ENCODE measurements at regions not wholly inside any gene's neighbourhood (a gene's known extent, or its start where the extent isn't known, plus 50 kb on each side); places are given as distances from the start of the nearest gene placed in this dataset.
"Not testable (repeated sequence)": the region's sequence is repeated elsewhere in the genome, so short reads cannot be mapped to it uniquely, and the experiment has no call there.

DNA sequence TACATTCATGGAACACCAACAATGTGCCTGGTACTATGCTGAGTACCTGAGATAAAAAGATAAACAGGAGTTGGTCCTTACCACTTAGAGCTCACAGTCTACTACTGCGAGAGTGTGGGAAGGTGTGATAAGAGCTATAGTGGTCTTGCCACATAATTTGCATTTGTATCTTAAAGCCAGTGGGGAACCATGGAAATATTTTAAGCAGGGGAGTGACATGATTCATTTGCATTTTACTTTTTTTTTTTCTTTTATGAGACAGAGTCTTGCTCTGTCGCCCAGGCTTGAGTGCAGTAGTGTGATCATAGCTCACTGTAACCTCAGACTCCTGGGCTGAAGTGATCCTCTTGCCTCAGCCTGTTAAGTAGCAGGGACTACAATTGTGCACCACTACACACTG, 53.6 kb downstream of the SRGAP2 start:
- DNase-seq: not testable (repeated sequence)

DNA sequence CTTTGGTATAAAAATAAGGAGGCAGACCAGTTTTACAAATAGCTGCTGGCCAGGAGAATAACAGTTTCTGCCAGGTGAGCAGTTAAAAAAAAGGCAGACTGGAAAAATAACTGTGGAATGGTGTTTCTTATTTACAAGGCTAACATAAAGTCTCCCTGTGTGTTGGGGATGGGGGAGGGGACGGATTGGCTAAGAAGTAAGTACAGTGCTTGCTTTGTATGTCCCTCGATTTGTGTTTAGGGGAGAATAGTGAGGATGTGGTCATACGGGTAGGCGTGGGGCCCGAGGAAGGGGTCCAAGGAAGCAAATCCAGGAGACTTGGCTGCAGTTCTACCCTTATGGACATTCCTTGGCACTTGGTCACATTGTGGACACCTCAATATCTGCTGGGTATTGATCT, 58.1 kb downstream of the SRGAP2 start:
- DNase-seq: not testable (repeated sequence)

DNA sequence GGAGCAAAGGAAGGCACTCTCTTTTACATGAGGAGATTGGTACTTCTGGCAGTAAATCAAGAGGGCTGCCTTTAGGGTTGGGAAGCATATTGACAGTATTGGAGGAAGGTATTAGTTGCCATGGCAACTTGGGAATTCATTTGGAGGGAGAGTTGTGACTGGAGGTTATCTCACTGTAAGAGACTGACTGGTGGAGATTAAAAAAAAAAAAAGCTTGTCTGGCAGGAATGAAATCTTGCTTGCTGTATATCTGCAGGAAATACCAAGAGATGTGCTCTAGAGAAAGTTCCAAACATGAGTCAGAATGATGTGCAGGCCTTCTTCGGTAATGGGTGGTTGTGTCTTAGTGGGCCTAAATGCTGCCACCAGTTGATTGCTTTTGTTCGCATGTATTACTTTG, 59.1 kb downstream of the SRGAP2 start:
- not testable (repeated sequence) for DNase-seq

DNA sequence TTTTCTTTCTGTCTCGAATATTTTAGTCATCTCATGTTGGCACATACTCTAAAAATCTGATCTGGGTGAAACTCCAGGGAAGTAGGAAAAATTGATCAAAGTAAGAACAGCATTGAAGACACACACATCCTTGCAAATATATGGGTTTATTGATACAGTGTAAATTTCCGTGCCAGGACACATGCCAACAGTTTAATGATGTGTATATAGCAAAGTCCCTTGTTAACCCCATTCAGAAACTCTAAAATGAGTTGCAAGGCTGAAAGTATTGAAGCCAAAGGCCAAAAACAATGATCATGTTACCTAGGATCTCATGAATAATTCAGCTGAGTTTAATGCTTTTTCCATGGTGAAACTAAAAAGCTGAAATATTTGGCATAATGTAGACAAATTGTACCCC, 61.6 kb downstream of the SRGAP2 start:
- not testable (repeated sequence) for DNase-seq

DNA sequence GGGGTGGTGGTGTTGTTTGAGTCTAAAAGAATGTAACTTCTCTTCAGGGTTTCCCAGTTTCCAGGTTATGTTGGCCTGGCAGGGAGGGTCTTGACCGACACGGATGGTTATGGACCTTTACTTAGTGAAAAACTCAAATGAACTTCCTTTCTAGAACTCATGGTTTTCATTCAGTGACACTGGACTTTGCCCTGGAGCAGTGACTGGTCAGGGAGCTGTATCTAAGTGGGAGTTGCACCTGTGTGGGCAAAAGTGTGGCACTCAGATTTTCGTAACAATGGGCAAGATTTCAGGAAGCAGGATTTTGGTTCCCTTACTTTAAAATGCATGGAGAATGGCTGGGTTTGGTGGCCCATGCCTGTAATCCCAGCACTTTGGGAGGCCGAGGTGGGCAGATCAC, 67.8 kb downstream of the SRGAP2 start:
- not testable (repeated sequence) for DNase-seq

DNA sequence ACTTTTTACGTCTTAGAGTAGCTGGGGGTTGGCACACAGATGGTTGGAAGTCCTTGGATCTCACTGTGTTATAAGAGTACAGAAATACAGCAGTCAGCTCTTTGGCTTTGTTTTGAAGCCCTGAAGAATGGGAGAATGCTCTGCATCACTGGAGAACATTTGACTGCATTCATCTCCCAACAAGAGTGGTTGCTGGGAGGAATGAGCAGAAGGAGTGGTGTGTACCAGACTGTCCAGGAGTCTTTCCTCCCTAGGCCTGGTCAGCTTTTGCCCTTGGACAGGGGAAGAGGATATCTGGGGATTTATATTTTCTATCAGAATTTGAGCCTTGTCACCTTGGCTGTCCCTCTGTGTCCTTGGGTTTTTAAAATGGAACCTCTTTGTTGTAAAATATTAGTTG, 69.8 kb downstream of the SRGAP2 start:
- DNase-seq: not testable (repeated sequence)

DNA sequence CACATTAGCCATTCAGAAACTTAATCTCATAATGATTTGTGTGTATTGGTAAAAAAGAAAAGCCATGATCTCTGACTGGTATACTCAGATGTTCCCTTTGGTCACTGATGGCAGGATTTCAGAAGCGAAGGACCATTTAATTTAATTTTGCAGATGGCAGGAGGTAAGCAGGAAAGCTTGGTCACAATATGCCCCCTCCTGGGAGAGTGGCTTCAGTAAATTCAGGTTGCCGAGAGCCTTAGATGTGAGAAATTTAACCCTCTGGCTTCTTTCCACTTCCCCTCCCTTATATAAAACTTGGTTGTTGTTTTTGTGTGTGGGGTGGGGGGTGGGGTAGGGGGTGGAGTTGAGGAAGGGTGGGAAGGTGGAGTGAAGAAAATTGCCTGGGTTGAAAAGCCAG, 72.8 kb downstream of the SRGAP2 start:
- DNase-seq: not testable (repeated sequence)

DNA sequence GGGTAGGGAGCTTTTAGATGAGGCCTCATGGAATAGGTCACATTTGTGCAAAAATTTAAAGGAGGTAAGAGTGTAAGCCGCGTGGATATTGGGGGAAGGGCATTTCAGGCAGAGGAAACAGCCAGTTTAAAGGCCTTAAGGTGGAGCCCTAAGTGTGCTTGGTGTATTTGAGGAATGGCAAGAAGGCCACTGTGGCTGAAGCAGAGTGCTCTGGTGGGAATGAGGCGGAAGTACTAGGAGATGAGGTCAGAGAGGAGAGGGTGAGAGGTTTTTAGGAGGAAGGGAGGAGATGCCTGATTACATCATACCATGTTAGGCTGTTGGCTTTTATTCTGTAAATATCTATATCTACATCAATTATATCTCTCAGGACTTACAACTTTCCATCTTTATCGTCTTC, 75.3 kb downstream of the SRGAP2 start:
- not testable (repeated sequence) for DNase-seq

DNA sequence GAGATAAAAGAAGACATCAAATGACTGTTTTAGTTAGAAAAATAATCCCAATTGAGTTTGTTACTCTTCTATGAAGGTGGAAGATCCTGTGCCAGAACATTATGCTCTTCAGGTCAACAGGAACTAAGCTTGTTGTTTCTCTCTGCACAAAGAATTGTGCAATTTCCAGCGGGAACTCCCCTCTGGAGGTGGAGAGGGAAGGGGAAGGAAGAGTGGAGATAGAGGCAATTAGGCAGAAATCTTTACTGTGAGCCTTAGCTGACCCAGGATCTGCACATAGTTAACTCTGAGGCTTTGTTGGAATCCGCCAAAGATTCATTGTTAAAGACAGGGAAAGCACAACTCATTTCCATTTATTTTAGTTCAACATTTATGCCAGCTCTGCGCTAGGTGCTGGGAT, 77.3 kb downstream of the SRGAP2 start:
- DNase-seq: not testable (repeated sequence)

DNA sequence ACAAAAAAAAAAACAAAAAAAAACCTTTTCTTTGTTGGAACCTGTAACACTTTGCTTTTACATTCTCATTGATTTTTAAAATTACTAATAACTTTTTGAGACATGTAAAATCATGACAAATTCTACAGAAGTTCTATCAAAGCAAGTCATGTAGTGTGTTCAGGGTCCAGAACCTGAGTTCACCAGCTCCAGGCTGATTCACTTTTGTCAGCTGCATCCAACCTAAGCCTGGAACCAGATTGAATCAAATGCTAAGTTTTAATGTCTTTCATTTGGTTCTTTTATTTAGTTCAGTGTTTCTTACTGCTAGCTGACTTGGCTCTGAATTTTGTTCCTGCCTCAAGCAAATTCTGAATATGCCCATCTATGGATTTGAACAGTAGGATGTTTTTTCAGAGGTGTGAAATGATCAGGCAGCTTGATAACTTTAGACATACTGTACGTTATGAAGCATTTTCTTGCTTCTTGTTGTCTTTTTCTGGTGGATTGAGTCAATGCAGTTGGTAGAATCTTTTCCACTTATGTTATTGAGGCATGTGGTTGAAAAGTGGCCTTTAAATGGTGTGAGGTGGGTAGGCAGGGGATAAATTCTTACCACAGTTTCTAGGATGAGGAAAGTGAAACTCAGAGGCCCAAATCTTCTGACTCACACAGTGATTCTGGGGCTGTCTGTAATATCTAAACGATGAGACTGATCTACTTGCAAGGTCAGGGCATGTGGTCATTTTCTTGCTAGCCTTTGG, 78.7 kb downstream of the SRGAP2 start:
- not testable (repeated sequence) for DNase-seq

DNA sequence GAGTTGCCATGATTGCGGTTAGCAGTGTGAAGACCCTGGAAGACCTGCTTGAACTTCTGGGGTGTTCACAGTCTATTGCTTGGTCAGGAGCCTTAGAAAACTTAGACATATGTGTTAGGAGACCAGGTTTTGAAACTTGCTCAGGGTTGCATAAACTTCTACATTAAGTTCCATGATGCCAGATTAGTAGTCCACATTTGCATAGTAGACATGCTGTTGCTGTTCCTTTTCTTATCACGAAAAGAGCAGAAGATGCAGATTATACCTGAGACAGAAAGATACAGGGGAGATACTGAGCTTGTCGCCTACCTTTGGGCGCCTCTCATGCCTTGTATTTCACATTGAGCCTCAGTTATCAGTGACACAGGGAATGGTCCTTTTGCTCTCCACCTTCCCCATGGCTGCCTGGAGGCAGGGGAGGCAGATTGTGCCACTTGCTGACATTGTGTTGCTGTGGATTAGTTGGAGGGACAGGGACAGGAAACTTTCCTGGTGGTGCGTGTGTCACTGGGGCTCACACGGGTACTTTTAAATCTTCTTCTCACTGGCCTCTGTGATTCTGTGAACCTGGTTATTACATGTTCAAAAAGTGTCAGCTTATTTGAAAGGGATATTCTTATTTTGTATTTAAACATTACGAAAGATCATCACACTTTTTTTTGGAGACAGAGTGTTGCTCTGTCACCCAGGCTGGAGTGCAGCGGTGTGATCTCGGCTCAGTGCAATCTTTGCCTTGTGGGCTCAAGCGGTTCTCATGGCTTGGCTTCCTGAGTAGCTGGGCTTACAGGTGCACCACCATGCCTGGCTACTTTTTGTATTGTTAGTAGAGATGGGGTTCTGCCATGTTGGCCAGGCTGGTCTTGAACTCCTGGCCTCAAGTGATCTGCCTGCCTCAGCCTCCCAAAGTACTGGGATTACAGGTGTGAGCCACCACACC, 82.0 kb downstream of the SRGAP2 start:
- DNase-seq: not testable (repeated sequence)

DNA sequence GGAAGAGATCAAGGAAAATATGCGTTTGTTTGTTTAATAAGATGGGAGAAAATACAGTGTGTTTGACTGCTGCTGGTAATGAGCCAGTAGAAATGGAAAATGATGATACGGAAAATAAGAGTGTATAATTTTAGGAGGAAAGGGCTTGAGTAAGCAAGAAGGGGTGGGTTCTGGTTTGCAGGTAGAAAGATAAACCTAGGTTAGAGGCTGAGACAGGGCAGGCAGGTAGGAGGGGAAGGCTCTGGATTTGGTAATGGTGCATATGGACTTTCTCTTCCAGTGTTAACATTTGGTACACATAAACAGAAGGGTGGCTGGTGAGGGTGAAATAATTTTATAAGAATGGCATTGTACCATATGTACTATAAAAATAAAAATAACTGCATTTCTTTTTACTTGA, 84.4 kb downstream of the SRGAP2 start:
- not testable (repeated sequence) for DNase-seq

DNA sequence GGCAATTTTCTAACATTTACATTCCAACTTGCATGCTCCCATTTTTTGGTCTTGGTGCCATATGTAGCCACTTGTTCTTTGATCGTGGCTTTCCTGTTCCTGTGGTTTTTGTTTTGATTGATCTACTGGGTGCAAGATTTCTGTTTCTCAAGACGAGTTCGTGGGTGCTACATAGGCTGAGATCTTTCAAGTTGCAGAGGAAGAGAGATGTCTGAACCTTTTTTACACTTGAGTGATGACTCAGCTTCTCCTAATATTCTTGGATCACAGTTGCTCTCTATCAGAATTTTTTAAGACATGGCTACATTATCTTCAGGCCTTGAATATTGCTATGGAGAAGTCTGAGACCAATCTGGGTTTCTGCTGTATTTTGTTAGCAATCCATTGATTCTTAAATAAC, 85.1 kb downstream of the SRGAP2 start:
- DNase-seq: not testable (repeated sequence)

DNA sequence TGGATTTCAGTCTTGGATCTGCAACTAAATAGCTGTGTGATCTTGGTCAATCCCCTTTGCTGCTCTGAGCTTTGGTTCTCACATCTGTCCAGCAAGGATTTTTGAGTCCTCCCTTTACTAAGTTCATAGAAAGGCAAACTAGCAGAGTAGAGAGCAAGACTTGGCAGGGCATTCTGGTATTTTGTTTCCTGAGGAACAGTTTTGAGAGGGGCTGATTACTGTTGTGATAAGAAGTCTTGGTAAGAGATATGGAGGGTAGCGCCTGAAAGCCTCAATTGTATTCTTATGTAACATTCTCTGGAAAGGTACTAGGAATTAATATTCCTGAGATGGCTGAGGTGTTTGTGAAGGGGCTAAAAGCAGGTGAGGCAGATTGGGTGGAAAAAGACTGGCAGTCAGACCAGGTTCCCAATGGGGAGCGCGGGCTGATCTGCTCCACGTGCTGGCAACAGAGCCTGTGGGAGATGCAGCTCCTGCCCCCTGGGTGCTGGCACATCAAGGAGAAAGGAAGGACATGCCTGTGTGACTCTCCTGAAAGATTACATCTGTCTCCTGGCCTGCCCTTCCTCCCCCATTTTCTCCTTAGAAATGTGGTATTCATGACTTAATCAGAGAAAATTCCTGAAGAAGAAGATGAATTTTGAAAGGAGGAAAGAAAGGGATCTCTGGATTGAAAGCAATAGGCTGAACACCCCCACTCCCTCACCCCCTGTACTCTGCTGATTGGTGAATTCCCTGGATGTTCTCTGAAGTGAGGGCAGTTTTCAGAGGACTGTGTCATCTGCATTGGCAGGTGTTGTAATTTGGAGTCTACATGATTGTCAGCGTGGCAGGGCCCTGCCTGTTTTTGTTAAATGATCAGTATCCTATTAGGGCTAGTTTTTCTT, 94.0 kb downstream of the SRGAP2 start:
- DNase-seq: not testable (repeated sequence)

DNA sequence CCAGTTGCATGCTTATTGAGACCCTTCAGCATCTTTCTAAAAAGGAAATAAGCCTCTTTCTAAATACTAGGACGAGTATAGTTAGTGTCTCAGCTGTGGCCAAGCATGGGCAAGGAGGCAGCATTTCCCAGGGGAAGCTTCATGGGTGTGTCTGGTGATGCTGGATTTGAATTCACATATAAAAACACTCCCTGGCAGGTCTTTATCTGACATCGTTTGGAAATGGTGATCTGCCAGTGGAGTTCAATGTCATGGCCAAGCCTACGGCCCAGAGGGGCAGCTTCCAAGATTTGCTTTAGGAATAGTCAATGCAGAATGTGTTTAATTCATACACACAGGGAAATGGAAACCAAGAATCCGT, 94.7 kb downstream of the SRGAP2 start:
- DNase-seq: not testable (repeated sequence)

DNA sequence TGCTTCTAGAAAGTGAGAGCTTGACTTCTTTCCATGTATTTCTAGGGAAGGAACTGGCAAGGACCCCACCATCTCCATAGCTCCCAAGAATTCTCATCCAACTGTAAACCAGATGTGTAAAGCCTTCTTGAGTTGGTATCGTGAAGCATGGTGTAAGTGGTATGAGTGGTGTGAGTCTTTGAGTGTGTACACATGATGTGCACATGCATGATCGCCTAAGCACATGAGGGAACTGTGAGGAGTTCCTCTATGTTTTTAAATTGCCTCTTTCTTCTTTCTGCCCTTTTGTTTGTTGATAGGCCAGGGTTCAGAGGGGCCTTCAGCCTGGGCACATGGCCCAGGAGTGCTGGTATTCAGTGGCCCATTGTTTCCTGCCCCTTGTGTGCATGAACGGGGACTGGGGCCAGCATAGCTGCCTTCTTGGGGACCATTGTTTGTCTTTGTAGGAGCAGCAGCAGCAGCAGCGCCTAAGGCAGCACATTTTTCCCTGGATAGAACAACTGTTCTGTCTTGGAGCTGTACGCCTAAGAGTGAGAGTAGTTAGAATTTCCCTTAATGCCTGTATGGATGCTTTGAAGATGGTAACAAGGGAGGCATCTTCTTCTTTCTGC, 95.9 kb downstream of the SRGAP2 start:
- not testable (repeated sequence) for DNase-seq

DNA sequence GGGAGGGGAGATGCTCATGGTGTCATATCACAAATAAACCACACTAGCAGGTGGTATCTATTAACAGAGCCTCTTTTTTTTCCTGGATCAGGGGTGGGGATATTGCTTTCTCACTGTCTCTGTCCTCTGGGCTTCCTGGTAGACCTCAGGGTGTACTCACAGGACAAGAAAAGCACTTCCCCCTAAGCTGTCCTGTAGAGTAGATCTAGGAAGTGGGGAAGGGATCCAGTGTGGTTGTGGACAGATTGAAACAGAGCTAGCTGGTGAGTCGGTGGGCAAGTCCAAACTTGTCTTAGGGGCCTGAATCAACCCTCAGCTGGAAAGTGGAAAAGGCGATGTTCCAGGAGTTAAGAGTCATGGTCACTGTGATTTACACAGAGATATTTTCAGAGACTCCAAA, 96.6 kb downstream of the SRGAP2 start:
- DNase-seq: not testable (repeated sequence)

DNA sequence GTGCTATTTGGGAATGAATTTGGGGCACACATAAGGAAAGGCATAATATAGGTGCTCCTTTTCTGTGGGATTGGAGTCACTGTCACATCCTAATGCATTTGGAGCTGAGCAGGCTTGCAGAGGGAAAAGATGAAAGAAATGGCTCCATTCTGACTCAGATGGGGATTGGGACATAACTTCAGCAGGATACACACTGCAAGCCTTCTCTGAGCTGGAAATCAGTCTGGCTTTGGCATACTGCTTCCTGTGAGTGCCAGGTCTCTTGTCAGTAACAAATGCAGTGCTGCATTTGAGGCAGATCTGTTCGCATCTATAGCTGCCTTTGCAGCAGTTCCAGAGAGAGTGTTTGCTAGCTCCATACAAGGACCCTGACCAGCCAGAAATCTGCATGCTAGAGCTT, 98.7 kb downstream of the SRGAP2 start:
- DNase-seq: not testable (repeated sequence)

DNA sequence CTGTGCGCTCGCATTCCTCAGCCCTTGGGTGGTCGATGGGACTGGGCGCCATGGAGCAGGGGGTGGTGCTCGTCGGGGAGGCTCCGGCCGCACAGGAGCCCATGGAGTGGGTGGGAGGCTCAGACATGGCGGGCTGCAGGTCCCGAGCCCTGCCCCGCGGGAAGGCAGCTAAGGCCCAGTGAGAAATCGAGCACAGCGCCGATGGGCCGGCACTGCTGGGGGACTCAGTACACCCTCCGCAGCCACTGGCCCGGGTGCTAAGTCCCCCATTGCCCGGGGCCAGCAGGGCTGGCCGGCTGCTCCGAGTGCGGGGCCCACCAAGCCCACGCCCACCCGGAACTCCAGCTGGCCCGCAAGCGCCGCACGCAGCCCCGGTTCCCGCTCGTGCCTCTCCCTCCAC, 104.1 kb downstream of the SRGAP2 start:
- DNase-seq: not testable (repeated sequence)

DNA sequence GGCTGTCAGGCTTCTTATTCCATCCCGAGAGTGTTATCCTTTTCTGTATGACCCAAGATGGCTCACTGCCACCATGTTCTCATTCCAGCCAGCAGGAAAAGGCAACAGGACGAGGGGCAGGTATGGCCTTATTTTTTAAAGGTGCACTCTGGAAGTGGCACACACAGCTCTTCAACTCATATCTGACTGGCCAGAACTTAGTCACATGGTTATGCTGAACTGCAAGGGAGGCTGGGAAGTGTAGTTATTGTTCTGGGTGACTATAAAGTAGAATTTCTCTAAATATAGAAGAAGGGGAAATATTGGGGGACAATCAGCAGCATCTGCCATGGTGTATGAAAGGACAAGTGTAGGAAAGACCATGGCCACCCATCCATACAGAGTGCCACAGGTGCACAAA, 107.6 kb downstream of the SRGAP2 start:
- DNase-seq: not testable (repeated sequence)

DNA sequence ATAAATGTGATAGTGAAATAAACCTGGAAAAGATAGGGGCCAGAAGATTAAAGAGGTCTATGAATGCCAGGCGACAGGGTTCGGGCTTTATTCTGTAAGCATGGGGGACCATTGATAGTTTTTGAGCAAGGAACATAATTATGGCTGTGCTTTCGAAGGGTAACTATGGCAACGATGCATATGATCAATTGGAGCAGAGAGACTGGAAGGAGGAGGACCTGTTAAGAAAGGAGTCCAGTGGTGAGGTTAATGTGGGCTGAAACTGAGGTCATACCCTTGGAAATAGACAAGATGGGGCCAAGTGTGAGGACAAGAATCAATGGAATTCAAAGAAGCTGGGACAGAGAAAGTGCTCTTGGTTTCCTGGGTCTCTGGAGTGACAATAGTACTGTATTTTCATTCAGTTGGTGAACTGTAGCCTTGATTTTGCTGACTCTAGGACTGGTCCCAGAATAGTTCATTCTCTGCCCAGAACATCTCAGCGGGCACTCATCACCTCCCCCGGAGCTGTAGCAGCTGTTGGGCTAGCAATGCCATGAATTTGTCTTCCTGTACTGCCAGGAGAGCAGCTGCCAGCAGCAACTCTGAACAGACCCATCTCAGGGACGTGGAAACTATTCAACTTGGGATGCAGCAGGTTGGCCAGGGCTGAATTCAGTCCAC, 108.4 kb downstream of the SRGAP2 start:
- DNase-seq: not testable (repeated sequence)

DNA sequence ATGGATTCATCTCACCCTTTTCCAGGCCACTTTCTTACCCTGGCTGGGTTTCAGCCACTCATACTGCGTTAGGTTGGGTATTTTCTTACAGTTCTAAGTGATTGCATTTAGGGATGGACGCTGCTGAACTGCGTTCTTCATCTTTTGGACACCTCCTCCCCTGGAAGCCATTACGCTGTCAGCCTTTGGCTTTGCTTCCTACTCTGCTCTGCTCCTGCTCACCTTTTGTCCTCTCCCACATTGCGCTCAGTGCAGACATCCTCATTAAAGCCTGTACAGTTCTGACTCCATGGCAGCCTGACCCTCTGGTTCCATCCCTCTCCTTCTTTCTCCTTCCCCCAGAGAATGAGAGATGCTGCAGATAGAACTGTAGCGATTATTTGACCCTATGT, 108.9 kb downstream of the SRGAP2 start:
- DNase-seq: not testable (repeated sequence)
